ENCODE measurements at regions not wholly inside any gene's neighbourhood (a gene's known extent, or its start where the extent isn't known, plus 50 kb on each side); places are given as distances from the start of the nearest gene placed in this dataset.

DNA sequence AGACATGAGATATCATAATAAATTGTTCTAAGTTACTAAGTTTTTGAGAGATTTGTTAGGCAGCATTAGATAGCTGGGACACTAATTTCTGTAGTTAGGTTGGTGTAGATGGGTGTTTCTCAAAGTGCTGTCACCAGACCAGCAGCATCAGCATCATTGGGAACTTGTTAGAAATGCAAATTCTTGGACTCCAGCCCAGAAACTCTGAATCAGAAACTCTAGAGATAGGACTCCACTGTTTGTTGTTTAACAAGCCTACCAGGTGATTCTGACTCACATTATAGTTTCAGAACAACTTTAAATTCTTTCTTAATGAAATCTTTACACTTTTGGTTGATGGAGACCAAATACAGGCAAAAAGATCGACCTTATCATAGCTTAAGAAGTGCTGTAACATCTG lies 173.7 kb downstream of the PABPC4L start:
- H3K4me3 ChIP-seq (ENCODE audit: low read depth in 1 of 2, low read length in 2 of 2) = no peak overlapping the region
- H3K27me3 ChIP-seq (ENCODE audit: control insufficient read depth in 1 of 2, insufficient read depth in 2 of 2, low read length in 2 of 2) = no peaks in the 10 kb centered on the region
- H3K36me3 ChIP-seq (ENCODE audit: control insufficient read depth in 1 of 2, insufficient read depth in 2 of 2, low read length in 2 of 2) = no peaks in the 10 kb centered on the region
- no peak overlapping the region for H3K9ac ChIP-seq (ENCODE audit: low read depth in 1 of 2, low read length in 2 of 2)
- H3K4me1 ChIP-seq (ENCODE audit: control insufficient read depth in 1 of 2, insufficient read depth in 2 of 2, low read length in 2 of 2) = no peaks in the 10 kb centered on the region
- no peak overlapping the region for H3K27ac ChIP-seq (ENCODE audit: low read depth, low read length)
- H3K9me3 ChIP-seq (ENCODE audit: control insufficient read depth in 1 of 2, low read length in 2 of 2) = peaks cover 0 to 2% of the 10 kb centered on the region in 2 donors

DNA sequence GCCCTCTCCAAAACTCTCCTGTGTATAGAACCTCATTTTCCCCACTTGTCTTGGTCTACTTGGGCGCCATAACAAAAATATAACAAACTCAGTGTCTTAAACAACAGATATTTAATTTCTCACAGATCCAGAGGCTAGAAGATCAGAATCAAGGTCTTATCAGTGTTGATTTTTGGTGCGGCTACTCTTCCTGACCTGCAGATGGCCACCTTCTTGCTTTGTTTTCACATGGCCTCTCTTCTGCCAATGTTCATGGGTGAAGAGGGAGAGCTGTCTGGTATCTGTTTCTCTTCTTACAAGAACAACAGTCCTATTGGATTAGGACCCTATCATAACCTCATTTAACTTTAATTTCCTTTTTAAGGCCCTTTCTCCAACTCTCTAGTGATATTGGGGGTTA lies 177.3 kb downstream of the PABPC4L start:
- no peaks in the 10 kb centered on the region for H3K4me1 ChIP-seq (ENCODE audit: control insufficient read depth in 1 of 2, insufficient read depth in 2 of 2, low read length in 2 of 2)

DNA sequence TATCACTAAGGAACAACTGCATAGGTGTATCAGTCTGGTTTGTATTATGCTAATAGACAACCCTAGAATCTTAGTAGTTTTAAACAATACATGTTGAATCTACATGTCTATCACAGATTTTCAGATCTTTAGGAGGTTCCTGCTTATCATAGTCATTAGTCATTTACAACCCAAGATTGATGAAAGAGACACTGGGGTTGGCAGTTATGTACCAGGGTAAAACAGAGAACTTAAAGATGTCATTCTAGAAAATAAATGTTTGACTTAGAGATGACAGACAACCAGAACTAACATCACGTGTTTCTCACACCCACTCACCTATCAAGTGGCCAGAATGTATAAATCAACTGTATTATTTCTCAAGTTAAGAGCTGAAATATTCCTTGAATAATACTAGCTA lies 181.9 kb downstream of the PABPC4L start:
- Histone ChIP-seq H3K27me3 (ENCODE audit: control insufficient read depth in 1 of 2, insufficient read depth in 2 of 2, low read length in 2 of 2) (no peaks in the 10 kb centered on the region), H3K4me3 (ENCODE audit: low read depth in 1 of 2, low read length in 2 of 2) (no peak overlapping the region), H3K27ac (ENCODE audit: low read depth, low read length) (no peak overlapping the region), H3K9ac (ENCODE audit: low read depth in 1 of 2, low read length in 2 of 2) (no peak overlapping the region), H3K36me3 (ENCODE audit: control insufficient read depth in 1 of 2, insufficient read depth in 2 of 2, low read length in 2 of 2) (no peaks in the 10 kb centered on the region), H3K4me1 (ENCODE audit: control insufficient read depth in 1 of 2, insufficient read depth in 2 of 2, low read length in 2 of 2) (no peaks in the 10 kb centered on the region), H3K9me3 (ENCODE audit: control insufficient read depth in 1 of 2, low read length in 2 of 2) (no peaks in the 10 kb centered on the region)

More for the DNA sequence above, 177.3 kb downstream of the PABPC4L start:
- Histone ChIP-seq H3K9ac (ENCODE audit: low read depth in 1 of 2, low read length in 2 of 2) (no peak overlapping the region), H3K27ac (ENCODE audit: low read depth, low read length) (no peak overlapping the region), H3K4me3 (ENCODE audit: low read depth in 1 of 2, low read length in 2 of 2) (no peak overlapping the region), H3K9me3 (ENCODE audit: control insufficient read depth in 1 of 2, low read length in 2 of 2) (peaks cover 0 to 2% of the 10 kb centered on the region in 2 donors), H3K27me3 (ENCODE audit: control insufficient read depth in 1 of 2, insufficient read depth in 2 of 2, low read length in 2 of 2) (no peaks in the 10 kb centered on the region), H3K36me3 (ENCODE audit: control insufficient read depth in 1 of 2, insufficient read depth in 2 of 2, low read length in 2 of 2) (no peaks in the 10 kb centered on the region)

DNA sequence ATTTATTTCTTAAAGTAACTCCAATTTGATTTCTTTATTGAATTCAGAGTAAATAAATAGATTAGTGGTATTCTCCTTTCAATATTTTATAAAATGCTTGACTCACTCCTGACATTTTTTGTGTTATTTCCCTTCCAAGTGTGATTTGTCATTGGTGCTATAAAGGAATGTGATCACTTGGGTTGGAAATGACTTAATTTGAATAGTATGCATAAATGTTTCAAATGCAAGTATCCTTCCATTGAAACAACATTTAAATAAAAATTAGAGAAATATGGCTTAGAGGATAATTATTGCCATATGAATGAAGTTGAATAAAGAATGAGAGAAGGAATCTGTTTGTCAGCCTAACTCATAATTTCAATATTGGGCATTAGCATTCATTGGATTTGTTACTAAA lies 182.7 kb downstream of the PABPC4L start:
- H3K36me3 ChIP-seq (ENCODE audit: control insufficient read depth in 1 of 2, insufficient read depth in 2 of 2, low read length in 2 of 2) = no peaks in the 10 kb centered on the region
- no peaks in the 10 kb centered on the region for H3K9me3 ChIP-seq (ENCODE audit: control insufficient read depth in 1 of 2, low read length in 2 of 2)
- H3K4me1 ChIP-seq (ENCODE audit: control insufficient read depth in 1 of 2, insufficient read depth in 2 of 2, low read length in 2 of 2) = no peaks in the 10 kb centered on the region
- H3K27me3 ChIP-seq (ENCODE audit: control insufficient read depth in 1 of 2, insufficient read depth in 2 of 2, low read length in 2 of 2) = no peaks in the 10 kb centered on the region
- no peak overlapping the region for H3K4me3 ChIP-seq (ENCODE audit: low read depth in 1 of 2, low read length in 2 of 2)
- H3K9ac ChIP-seq (ENCODE audit: low read depth in 1 of 2, low read length in 2 of 2) = no peak overlapping the region
- no peak overlapping the region for H3K27ac ChIP-seq (ENCODE audit: low read depth, low read length)

DNA sequence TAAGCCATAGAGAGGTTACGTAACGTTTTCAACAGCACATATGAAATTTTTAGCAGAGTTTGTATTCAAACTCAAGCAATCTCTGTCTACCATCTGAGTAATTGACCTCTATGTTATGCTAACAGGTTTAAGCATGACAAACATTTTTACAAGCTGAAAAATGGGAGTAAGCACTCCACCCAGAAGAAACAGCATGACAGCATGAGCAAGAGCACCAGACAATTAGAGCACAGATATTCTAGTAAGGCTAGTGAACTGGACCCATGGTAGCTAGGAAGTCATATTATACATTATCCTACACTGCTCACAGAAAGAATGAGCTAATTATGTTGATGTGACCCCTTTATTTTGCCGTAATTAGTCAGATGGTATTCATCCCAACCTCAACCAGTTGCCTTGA lies 200.5 kb downstream of the PABPC4L start:
- Histone ChIP-seq H3K36me3 (ENCODE audit: control insufficient read depth in 1 of 2, insufficient read depth in 2 of 2, low read length in 2 of 2) (no peaks in the 10 kb centered on the region), H3K9me3 (ENCODE audit: control insufficient read depth in 1 of 2, low read length in 2 of 2) (no peaks in the 10 kb centered on the region), H3K27me3 (ENCODE audit: control insufficient read depth in 1 of 2, insufficient read depth in 2 of 2, low read length in 2 of 2) (no peaks in the 10 kb centered on the region), H3K27ac (ENCODE audit: low read depth, low read length) (no peak overlapping the region), H3K4me3 (ENCODE audit: low read depth in 1 of 2, low read length in 2 of 2) (no peak overlapping the region), H3K4me1 (ENCODE audit: control insufficient read depth in 1 of 2, insufficient read depth in 2 of 2, low read length in 2 of 2) (no peaks in the 10 kb centered on the region), H3K9ac (ENCODE audit: low read depth in 1 of 2, low read length in 2 of 2) (no peak overlapping the region)

DNA sequence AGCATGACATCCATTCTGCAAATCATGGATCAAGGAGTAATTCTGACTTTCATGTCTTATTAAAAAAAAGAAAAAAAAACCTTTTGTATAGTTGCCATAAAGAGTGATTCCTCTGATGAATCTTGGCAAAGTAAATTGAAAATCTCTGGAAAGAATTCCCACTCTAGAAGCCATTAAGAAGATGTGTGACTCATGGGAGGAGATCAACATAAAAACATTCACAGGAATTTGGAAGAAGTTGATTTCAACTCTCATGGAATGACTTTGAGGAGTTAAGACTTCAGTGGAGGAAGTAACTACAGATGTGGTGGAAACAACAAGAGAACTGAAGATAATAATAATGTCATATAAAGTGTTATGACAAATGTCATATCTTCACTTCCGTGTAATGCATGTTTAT lies 204.2 kb downstream of the PABPC4L start:
- Histone ChIP-seq H3K27me3 (ENCODE audit: control insufficient read depth in 1 of 2, insufficient read depth in 2 of 2, low read length in 2 of 2) (no peaks in the 10 kb centered on the region), H3K9ac (ENCODE audit: low read depth in 1 of 2, low read length in 2 of 2) (no peak overlapping the region), H3K27ac (ENCODE audit: low read depth, low read length) (no peak overlapping the region), H3K4me3 (ENCODE audit: low read depth in 1 of 2, low read length in 2 of 2) (no peak overlapping the region), H3K9me3 (ENCODE audit: control insufficient read depth in 1 of 2, low read length in 2 of 2) (peaks cover 6% of the 10 kb centered on the region in 2 donors), H3K4me1 (ENCODE audit: control insufficient read depth in 1 of 2, insufficient read depth in 2 of 2, low read length in 2 of 2) (no peaks in the 10 kb centered on the region), H3K36me3 (ENCODE audit: control insufficient read depth in 1 of 2, insufficient read depth in 2 of 2, low read length in 2 of 2) (no peaks in the 10 kb centered on the region)

DNA sequence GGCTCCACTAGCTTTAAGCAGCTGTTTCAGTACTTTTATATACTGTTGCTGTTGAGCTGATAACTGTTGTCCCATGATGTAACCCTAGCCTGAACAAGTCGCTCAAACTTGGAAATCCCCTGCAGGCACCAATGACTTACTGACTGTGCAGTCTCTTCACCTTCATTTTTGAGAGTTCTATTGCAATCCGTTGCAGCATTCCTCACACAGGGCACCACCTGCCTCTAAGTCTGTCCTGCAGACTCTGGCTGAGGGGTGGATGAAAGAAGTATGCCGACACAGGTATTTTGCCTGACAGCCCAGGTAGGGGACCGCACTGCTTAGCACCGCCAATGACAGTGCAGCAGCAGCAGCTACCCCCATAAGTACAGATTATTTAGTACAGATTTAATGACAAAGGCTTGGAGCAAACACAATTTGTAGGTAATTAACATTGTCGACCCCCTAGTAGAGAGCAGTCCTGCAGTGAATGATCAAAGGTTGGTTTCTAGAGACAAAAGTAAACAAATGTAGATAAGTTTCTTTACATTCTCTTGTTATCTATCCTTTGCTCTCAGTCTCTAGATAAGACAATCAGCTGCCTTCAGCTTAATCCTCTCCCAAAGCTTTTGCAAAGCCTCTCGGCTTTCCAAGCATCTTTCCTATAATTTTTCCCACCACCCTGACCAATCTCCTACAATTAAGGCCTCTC lies 205.0 kb downstream of the PABPC4L start:
- Histone ChIP-seq H3K27ac (ENCODE audit: low read depth, low read length) (no peak overlapping the region), H3K4me3 (ENCODE audit: low read depth in 1 of 2, low read length in 2 of 2) (no peak overlapping the region), H3K4me1 (ENCODE audit: control insufficient read depth in 1 of 2, insufficient read depth in 2 of 2, low read length in 2 of 2) (no peaks in the 10 kb centered on the region), H3K9me3 (ENCODE audit: control insufficient read depth in 1 of 2, low read length in 2 of 2) (peaks cover 6% of the 10 kb centered on the region in 2 donors), H3K27me3 (ENCODE audit: control insufficient read depth in 1 of 2, insufficient read depth in 2 of 2, low read length in 2 of 2) (no peaks in the 10 kb centered on the region), H3K36me3 (ENCODE audit: control insufficient read depth in 1 of 2, insufficient read depth in 2 of 2, low read length in 2 of 2) (no peaks in the 10 kb centered on the region), H3K9ac (ENCODE audit: low read depth in 1 of 2, low read length in 2 of 2) (no peak overlapping the region)

DNA sequence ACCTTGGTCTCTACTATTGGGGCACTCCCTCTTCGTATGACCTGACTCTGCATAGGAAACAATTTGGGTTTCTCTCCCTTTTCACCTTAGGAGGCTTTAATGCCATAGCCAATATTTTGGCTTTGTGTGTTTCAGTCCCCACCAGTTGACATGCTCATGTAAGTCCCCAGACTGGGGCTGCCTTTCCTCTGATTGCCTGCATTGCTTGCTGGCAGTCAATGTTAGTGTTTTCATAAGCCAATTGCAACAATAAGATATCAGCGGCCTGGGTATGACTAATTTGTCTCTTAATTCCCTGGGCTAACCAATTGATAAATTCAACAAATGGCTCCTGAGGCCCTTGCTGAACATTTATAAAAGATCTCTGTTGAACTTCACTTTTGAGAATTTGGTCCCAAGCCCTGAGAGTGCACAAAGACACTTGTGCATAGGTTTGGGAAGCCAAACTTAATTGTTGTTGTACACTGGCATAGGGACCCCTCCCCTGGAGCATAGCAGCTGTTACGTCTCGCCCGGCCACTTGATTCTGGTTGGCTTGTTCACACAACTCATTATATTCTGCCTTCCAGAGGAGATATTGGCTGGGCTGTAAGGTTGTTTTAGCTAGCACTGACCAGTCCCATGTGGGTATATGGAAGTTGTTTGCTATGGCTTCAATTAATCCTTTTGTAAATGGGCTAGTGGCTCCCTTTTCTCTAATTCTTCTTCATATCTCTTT lies 206.2 kb downstream of the PABPC4L start:
- Histone ChIP-seq H3K4me3 (ENCODE audit: low read depth in 1 of 2, low read length in 2 of 2) (no peak overlapping the region), H3K27ac (ENCODE audit: low read depth, low read length) (no peak overlapping the region), H3K36me3 (ENCODE audit: control insufficient read depth in 1 of 2, insufficient read depth in 2 of 2, low read length in 2 of 2) (no peaks in the 10 kb centered on the region), H3K9ac (ENCODE audit: low read depth in 1 of 2, low read length in 2 of 2) (no peak overlapping the region), H3K27me3 (ENCODE audit: control insufficient read depth in 1 of 2, insufficient read depth in 2 of 2, low read length in 2 of 2) (no peaks in the 10 kb centered on the region), H3K4me1 (ENCODE audit: control insufficient read depth in 1 of 2, insufficient read depth in 2 of 2, low read length in 2 of 2) (no peaks in the 10 kb centered on the region), H3K9me3 (ENCODE audit: control insufficient read depth in 1 of 2, low read length in 2 of 2) (peaks cover 7 to 16% of the 10 kb centered on the region in 2 donors)

DNA sequence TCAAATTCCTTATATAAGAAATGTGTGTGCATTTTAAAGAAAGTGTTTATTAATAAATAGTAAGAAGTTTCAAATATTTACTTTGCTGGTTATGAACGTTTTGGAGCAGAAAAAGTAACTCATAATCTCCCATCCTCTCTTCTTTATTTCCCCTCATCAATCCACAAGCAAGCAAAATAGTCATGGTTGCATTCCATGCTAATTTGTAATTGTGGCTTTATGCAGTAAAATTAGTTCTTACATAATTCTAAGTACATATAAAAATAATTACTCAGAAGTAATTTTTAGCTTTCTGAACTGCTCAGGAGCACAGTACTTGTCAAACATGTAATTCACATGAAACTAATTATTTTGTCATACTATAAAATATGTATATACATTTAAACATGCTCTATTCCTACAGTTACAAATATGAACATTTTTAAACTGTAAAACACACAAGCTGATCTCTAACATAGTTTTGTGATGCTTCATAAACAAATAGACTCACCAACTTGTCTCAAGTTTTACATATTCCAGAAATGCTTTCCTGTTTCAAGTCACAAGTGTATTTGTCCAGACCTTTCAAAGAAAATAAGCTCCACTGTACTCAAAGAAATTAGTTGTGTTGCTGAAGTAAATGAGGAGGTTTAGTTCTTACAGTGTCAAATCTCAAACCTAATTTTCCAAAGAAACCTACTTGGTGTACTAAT lies 218.9 kb downstream of the PABPC4L start:
- no peaks in the 10 kb centered on the region for H3K27me3 ChIP-seq (ENCODE audit: control insufficient read depth in 1 of 2, insufficient read depth in 2 of 2, low read length in 2 of 2)
- peaks cover 0 to 3% of the 10 kb centered on the region in 2 donors for H3K9me3 ChIP-seq (ENCODE audit: control insufficient read depth in 1 of 2, low read length in 2 of 2)
- no peak overlapping the region for H3K27ac ChIP-seq (ENCODE audit: low read depth, low read length)

DNA sequence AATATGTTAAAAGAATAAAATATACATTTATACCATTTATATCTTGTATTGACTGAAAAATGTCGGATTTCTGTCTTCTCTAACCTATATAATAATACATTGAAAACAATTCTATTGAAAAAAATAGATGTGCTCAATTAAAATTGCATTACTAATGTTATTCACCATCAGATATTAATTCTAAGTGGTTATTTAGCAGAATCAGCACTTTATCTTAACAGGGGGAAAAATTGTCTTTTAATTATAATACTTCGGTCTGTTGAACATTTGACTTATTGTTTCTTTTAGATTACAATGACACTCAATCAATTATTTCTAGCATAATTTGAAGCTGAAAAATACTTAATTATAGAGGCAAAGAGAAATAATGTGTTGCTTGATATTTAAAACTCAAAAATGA lies 220.3 kb downstream of the PABPC4L start:
- H3K9me3 ChIP-seq (ENCODE audit: control insufficient read depth in 1 of 2, low read length in 2 of 2) = peaks cover 0 to 3% of the 10 kb centered on the region in 2 donors
- H3K27ac ChIP-seq (ENCODE audit: low read depth, low read length) = no peak overlapping the region

More for the DNA sequence above, 218.9 kb downstream of the PABPC4L start:
- Histone ChIP-seq H3K9ac (ENCODE audit: low read depth in 1 of 2, low read length in 2 of 2) (no peak overlapping the region), H3K36me3 (ENCODE audit: control insufficient read depth in 1 of 2, insufficient read depth in 2 of 2, low read length in 2 of 2) (no peaks in the 10 kb centered on the region), H3K4me3 (ENCODE audit: low read depth in 1 of 2, low read length in 2 of 2) (no peak overlapping the region), H3K4me1 (ENCODE audit: control insufficient read depth in 1 of 2, insufficient read depth in 2 of 2, low read length in 2 of 2) (no peaks in the 10 kb centered on the region)

More for the DNA sequence above, 220.3 kb downstream of the PABPC4L start:
- no peaks in the 10 kb centered on the region for H3K4me1 ChIP-seq (ENCODE audit: control insufficient read depth in 1 of 2, insufficient read depth in 2 of 2, low read length in 2 of 2)
- no peaks in the 10 kb centered on the region for H3K27me3 ChIP-seq (ENCODE audit: control insufficient read depth in 1 of 2, insufficient read depth in 2 of 2, low read length in 2 of 2)
- H3K9ac ChIP-seq (ENCODE audit: low read depth in 1 of 2, low read length in 2 of 2) = no peak overlapping the region
- H3K36me3 ChIP-seq (ENCODE audit: control insufficient read depth in 1 of 2, insufficient read depth in 2 of 2, low read length in 2 of 2) = no peaks in the 10 kb centered on the region
- no peak overlapping the region for H3K4me3 ChIP-seq (ENCODE audit: low read depth in 1 of 2, low read length in 2 of 2)
